Omental fat pad (tissue), 3 donors: ENCODE measurements at regions not wholly inside any gene's neighbourhood (a gene's known extent, or its start where the extent isn't known, plus 50 kb on each side); places are given as distances from the start of the nearest gene placed in this dataset.

Source experiments
- ATAC-seq: fragments of 150-250 bp; one replicate; pipeline ENCODE4 v1.9.1; 2016; ENCODE audit warnings: mild to moderate bottlenecking, moderate library complexity; ENCODE audit not compliant: low FRiP score
- DNase-seq: peaks from one replicate; pipeline ENCODE4 v3.0.0-alpha.2; 2019; ENCODE audit warnings: low spot score
- CTCF ChIP-seq, 3 donors: fragments of 450-650 bp; IDR thresholded peaks; one replicate each; pipeline ENCODE4 v1.5.1; 2016 to 2017; ENCODE audit warnings: antibody characterized with exemption in 3 of 3, mild to moderate bottlenecking in 3 of 3, moderate library complexity in 2 of 3

DNA sequence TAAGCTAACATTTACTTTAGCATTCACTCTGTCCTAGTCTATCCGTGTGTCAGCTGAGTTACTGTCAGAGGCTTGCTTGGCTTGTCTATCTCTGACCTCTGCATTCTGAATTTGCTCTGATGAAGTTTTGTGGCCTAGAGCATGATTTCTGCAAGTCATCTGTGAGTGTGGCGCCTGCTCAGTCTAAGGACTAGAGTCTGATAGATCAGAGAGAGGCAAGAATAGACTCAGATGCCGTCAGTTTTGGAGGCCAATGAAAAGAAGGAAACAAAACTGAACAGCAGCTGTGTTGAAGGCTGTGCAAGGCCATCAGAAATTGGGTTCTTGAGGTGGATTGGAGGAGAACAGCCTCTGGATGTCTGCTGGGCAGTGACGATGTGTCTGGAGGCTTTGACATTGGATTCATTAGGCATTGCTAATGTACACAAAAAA is 573.1 kb downstream of the USP25 start:
- peak; percentile 59 for ATAC-seq
- no peak for DNase-seq

GRCh38 chr21:16304174-16305095 is 574.7 kb downstream of the USP25 start:
- DNase-seq = no peak
- no peak for ATAC-seq
- no peak for TF ChIP-seq CTCF (IDR thresholded peaks at IDR 0.05)

More for the DNA sequence above, 573.1 kb downstream of the USP25 start:
- TF ChIP-seq CTCF (IDR thresholded peaks at IDR 0.05) = no peak

- TF ChIP-seq CTCF (IDR thresholded peaks at IDR 0.05) = no peak
- DNase-seq (no peak), ATAC-seq (no peak)
These were observed 575.9 kb downstream of the USP25 start for GRCh38 chr21:16305686-16306085.

- DNase-seq (no peak), ATAC-seq (no peak)
- TF ChIP-seq CTCF (IDR thresholded peaks at IDR 0.05) = no peak
These were observed 577.5 kb downstream of the USP25 start for GRCh38 chr21:16307256-16307655.

DNA sequence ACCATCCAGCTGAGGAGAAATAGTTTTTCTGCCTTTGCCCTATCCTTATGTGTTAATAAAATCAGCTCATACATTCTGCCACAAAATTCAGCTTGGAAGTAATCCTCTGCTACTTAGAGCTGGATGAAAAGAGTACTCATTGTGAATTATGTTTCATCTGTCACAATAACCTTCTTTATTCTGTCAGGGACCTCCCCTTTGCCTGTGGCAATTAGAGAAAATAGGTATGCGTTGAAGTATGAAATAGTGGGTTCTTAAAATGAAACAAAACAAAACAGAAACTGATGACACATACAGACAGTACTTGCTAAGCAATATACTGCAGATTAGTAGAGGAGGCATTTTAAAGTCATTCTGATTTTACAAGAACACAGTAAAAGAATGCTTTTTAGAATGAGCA is 578.5 kb downstream of the USP25 start:
- no peak for TF ChIP-seq CTCF (IDR thresholded peaks at IDR 0.05)
- ATAC-seq (peak; percentile 70), DNase-seq (no peak)

GRCh38 chr21:16309250-16309971 is 579.6 kb downstream of the USP25 start:
- no peak for TF ChIP-seq CTCF (IDR thresholded peaks at IDR 0.05)
- ATAC-seq = no peak
- no peak for DNase-seq
